Stomach (tissue), 4 donors: ENCODE measurements at regions not wholly inside any gene's neighbourhood (a gene's known extent, or its start where the extent isn't known, plus 50 kb on each side); places are given as distances from the start of the nearest gene placed in this dataset.

Experiments
- EP300 ChIP-seq: sonication (generic); formaldehyde crosslinking; IDR thresholded peaks from one replicate; pipeline ENCODE4 v1.6.1; 2017; ENCODE audit warnings: antibody characterized with exemption
- POLR2A ChIP-seq, 4 donors: fragments of 450-650 bp; IDR thresholded peaks; one replicate each; pipeline ENCODE4 v1.6.1; 2016; ENCODE audit warnings: antibody characterized with exemption in 4 of 4, control low read depth in 2 of 4, mild to moderate bottlenecking in 1 of 4, moderate library complexity in 1 of 4
- POLR2AphosphoS5 ChIP-seq, 3 donors: sonication (generic); formaldehyde crosslinking; IDR thresholded peaks; one replicate each; pipeline ENCODE4 v1.6.1; 2016; ENCODE audit warnings: antibody characterized with exemption in 3 of 3
- TF ChIP-seq, protein P1 (sequence below), 7 experiments: fragments of 450-650 bp in 4 of 7; fragments of 200-600 bp in 3 of 7; sonication (generic) in 3 of 7; IDR thresholded peaks; one replicate each; pipeline ENCODE4 v1.5.1; 2016 to 2019; ENCODE audit warnings: antibody characterized with exemption in 7 of 7, control low read depth in 2 of 7, mild to moderate bottlenecking in 1 of 7

DNA sequence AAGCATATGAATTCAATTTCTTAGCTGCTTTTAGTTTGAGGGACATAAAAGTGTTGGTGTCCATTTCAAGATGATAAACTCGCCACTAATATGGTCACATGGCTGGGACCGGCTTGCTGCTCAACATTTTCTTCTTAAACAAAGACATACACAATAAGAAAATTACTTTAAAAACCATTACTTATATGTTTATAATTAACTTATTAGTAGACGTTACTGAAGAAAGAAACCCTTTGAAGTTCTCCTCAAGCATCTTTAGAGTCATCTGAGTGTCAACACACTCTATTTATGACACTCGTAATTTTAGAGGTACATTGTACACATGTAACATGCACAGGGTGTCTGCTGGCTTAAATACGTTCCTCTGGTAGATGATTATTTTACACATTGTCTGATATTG is 74.7 kb downstream of the BMP4 start:
- TF ChIP-seq, protein P1, sequence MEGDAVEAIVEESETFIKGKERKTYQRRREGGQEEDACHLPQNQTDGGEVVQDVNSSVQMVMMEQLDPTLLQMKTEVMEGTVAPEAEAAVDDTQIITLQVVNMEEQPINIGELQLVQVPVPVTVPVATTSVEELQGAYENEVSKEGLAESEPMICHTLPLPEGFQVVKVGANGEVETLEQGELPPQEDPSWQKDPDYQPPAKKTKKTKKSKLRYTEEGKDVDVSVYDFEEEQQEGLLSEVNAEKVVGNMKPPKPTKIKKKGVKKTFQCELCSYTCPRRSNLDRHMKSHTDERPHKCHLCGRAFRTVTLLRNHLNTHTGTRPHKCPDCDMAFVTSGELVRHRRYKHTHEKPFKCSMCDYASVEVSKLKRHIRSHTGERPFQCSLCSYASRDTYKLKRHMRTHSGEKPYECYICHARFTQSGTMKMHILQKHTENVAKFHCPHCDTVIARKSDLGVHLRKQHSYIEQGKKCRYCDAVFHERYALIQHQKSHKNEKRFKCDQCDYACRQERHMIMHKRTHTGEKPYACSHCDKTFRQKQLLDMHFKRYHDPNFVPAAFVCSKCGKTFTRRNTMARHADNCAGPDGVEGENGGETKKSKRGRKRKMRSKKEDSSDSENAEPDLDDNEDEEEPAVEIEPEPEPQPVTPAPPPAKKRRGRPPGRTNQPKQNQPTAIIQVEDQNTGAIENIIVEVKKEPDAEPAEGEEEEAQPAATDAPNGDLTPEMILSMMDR (IDR thresholded peaks at IDR 0.05), result no peak
- TF ChIP-seq POLR2A (IDR thresholded peaks at IDR 0.05) (no peak), EP300 (no peak), POLR2AphosphoS5 (IDR thresholded peaks at IDR 0.05) (no peak)
